ENCODE measurements at regions not wholly inside any gene's neighbourhood (a gene's known extent, or its start where the extent isn't known, plus 50 kb on each side); places are given as distances from the start of the nearest gene placed in this dataset.

DNA sequence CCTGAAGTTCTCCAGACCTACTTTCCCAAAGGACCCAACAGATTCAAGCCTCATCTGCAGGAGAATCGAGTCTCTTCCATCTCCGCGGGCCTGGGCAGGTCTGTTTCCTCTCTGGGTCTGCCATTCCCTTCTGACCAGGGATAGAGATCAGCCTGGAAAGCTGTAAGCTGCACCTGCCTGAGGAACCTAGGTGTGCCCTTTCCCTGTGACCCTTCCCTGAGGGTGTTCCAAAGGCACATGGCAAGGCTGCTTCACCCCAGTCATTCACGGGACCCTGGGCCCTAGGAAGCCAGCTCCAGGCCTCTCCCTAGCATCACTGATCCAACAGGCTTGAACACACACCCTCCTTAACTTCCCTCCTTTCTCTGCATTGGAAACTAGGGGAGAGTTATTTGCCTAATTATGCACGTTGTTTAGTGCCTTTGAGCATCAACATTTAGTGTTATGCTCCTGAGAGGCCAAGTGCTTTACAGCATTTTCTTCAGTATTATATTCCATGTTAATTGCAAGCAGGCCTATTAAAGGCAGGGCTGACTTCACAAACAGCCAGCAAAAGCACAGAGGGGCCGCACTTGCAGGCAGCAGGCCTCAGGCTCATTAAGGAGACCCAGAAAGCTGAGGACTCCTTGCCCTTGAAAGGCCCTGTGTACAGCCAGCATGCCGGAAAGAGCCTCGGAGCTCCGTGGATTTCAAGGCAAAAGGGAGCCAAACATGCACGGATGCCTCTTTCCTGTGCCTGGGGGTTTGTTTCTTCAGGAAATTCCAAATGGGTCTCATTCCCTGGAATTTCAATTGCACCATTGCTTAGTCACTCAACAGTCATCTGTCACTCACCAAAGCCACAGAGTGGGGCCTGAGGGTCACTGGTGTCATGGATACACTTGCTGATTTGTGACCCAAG is 91.0 kb upstream of the FAM20C start:
- peak; percentile 89 for DNase-seq (ENCODE audit: low read depth)

DNA sequence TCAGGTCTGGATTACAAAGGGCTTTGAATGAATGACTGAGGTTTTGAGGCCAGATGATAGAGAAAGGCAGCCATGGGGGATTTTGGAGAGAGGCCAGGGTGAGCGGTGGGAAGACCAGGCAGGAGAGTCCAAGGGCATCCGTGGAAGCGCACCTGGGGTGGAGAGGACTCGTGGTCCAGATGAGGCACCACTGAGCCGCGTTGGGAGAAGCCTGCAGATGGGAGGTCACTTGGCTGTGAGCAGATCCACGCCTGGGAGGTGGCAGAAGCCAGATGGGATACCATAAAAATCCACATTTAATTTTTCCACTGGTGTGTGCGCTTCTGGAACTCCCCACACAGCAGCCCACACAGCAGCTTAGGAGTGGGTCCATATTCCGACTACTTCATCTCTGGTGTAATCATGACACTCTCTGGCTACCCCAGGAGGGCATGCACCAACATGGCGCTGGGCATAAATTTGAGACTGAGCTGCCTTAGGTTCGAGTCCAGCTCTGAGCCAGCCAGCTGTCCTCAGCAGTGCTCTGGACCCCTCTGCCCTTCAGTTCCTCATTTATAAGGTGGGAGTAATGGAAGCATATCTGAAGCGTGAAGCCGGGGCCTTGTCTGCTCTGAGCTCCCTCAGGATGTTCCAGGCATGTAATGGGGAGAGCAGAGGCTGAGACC is 90.2 kb upstream of the FAM20C start:
- DNase-seq (ENCODE audit: low read depth) = peak; percentile 9

DNA sequence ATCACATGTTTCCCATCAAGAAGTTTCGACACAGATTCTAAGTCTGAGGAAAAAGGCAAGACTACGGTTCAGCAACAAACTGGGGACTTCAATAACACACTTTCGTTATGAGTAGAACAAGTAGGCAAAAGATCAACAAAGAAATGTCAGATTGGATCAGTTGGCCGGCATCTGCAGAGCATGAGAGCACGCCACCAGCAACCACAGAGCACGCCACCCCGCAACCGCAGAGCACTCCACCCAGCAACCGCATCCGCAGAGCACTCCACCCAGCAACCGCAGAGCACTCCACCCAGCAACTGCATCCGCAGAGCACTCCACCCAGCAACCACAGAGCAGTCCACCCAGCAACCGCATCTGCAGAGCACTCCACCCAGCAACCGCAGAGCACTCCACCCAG is 89.7 kb upstream of the FAM20C start:
- DNase-seq (ENCODE audit: low read depth) = peak; percentile 47

DNA sequence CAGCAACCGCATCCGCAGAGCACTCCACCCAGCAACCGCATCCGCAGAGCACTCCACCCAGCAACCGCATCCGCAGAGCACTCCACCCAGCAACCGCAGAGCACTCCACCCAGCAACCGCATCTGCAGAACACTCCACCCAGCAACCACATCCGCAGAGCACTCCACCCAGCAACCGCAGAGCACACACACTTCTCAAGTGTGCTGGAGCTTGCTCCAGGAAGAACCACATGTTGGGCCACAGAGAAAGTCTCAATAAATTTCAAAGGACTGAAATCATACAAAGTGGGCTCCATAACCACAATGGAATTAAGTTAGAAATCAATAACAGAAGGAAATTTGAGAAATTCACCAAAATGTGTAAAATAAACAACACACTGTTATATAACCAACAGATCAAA is 88.4 kb upstream of the FAM20C start:
- DNase-seq (ENCODE audit: low read depth) = peak; percentile 56

DNA sequence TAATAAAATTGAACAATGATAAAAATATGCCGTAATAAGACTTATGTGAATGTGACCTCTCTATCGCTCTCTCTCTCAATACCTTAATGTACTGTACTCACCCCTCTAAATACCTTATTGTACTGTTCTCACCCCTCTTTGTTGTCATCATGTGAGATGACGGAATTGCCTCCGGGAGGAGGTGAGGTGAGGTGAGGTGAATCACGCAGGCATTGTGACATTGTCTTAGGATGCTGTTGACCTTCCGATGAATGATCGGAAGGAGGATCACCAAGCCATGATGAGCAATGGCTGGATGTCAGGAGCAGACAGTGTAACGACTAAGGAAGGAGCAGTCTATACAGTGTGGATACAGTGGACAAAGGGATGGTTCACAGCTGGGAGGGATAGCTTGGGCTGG is 87.4 kb upstream of the FAM20C start:
- peak; percentile 2 for DNase-seq (ENCODE audit: low read depth)

DNA sequence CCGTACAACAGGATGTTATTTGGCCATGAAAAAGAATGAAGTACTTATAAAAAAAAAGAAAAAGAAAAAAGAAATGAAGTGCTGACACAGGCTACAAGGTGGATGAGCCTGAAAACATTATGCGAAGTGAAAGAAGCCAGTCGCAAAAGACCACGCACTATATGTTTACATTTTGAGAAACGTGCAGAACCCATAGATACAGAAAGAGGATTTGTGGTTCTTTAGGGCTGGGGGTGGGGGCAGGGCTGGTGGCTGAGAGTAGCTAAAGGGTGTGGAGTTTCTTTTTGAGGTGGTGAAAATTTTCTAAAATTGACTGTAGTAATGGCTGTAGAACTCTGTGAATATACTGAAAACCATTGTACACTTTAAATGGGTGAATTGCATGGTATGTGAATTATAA is 86.0 kb upstream of the FAM20C start:
- DNase-seq (ENCODE audit: low read depth) = no peak

DNA sequence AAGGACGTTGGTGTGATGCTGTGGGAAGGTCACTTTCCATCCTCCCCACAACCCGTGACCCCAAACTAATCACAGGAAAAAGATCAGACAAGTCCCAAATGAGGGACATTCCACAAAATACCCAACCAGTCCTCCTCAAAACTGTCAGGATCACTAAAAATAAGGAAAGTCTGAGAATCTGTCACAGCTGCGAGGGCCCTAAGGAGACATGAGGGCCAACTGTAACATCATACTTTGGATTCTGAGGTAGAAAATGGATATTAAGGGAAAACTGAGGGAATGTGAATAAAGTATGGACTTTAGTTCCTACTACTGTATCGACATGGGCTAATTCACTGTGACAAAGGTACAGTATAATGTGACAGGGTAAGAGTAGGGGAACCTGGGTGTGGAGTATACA is 85.1 kb upstream of the FAM20C start:
- no peak for DNase-seq (ENCODE audit: low read depth)

DNA sequence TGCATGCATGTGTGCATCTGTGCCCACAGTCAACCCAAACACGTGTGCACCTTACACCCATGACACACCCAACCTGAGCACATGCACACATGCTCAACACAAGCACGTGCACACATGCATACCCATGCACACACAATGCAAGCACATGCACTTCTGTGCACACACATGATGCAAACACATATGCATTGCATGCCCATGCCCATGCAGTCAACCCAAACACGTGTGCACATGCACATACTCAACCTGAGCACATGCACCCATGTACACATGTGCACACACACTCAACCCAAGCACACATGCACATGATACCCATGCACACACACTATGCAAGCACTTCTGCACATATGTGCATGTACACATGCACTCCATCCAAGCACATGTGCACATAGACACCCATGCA is 84.5 kb upstream of the FAM20C start:
- DNase-seq (ENCODE audit: low read depth) = no peak

DNA sequence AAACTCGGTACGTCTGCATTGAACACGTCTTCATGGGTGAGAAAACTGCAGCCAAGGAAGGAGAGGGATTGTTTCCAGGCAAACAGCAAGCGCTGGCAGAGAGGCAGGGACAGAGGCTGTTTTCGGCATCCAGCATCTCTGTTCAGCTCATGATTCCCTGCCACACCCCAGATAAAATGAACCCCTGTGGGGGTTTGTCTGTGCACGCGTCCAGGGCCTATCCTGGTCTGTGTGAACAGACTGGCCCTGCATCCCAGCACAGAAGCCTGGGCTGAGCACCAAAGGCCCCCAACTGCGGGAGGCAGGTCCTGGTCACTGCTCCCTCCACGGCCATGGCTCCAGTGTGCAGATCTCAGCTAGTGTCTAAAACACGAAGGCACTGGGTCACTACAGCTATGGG is 83.3 kb upstream of the FAM20C start:
- no peak for DNase-seq (ENCODE audit: low read depth)

DNA sequence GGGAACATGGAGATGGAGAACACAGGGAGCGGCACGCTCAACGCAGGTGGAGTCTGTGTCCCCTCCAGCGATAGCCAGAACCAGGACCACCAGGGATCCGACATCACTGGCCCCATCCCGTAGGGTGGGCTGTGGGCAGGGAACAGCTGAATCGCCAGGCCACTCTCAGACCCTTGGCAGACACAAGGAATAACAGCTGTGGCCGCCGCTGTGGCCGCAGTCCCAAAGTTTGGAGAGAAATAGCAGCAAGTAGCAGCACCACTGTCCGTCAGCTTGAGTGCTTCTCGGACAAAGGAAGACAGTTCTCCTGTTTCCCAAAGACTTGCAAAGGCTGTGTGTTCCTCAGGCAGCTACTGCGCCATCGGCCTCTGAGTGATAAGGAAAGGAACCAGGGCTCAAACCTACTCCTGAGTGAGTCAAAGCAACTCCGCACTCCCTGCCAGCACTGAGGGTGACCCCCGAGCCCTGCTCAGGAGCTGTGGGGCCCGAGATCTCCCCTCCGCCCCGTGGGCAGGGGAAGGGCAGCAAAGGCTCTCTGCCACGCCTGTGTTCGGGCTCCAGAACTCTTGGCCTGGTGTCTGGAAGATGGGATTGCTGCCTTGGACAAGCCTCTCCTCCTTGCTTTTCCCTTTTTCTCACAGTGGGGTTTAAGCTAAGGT is 82.3 kb upstream of the FAM20C start:
- no peak for DNase-seq (ENCODE audit: low read depth)

DNA sequence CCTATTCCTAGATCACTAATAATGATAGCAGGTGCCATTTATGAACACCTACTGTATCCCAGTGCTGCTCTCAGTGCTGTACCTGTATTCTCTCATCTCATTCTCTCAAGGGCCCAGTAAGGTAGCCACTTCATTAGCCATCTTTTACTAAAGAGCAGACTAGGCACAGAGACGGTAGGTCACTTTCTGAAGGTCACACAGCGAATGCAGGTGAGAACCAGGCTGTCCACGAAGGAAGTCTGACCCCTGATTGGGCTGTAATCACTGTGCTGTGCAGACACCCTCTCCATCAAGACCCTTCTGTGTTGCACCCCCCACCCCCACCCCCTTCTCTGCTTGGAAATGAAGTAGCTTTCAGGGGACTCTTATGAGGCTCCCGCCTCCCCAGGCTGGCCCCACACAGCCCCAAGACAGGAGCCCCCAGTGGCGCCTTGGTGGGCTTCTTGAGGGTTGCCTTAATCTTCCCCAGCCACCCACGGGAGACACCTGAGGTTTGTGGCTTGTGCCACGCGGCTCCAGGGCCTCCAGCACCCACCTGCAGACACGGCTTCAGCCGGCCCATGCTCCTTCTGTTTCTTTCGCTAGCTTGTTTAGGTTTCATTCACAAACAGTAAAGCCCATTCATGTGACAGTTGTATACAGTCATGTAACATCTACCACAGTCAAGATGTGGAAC is 81.7 kb upstream of the FAM20C start:
- DNase-seq (ENCODE audit: low read depth) = no peak

DNA sequence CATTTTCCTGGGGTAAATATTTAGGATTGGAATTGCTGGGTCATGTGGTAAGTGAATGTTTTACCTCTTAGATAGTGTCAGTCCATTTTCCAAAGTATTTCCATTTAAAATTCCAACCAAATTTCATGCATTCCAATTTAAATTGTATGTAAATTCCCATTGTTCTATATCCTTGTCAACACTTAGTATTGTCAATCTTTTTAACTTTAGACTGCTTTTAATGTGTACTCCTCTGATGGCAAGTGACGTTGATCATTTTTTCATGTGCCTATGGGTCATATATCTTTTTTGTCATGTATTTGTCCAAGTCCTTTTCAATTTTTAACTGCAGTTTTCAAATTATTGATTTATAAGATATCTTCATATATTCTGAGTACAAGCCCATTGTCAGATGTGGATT is 80.8 kb upstream of the FAM20C start:
- DNase-seq (ENCODE audit: low read depth) = no peak

DNA sequence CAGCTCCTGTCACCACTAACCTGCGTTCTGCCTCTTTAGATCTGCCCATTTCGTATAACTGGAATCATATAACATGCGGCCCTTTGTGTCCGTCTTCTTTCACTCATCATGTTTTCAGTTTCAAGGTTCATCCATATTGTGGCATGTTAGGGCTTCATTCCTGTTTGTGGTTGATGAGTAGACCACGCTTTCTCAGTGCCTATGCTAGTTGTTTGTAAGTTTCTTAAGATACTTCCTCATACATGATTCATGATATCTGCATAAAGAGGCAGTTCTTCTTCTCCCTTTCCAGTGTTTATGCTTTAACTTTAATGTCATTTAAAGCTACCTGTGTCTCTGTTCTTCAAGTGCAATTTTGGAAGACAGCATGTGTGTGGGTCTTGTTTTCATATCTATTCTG is 79.5 kb upstream of the FAM20C start:
- DNase-seq (ENCODE audit: low read depth) = no peak

DNA sequence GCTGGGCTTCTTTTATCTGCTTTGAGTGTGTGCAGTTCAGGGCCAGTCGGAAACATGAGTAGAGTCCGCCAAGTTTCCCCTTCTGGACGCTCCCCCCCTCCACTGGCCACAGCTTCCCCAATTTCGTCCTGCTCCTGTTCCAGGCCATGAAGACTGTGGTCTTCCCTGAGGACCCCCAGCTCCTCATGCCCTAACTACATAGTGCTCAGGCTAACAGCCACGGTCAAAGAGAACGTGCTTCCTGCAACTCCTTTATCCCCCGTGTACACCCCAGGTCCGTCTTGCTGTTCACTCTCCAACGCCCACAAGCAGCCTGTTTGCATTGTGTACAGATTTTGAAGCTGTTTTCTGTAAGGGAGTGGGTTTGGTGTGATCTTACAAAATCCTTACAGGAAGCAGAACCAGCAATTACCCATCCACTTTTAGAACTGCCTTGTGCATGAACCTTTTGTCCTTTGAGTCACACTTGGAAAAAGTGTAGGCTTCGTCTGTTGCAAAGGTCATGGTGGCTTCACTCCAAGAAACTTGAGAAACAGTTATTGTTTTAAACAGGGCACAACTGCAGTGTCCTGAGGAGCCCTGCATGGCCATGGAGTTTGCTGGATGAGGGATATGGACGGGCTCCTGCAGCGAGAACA is 77.0 kb upstream of the FAM20C start:
- no peak for DNase-seq (ENCODE audit: low read depth)

DNA sequence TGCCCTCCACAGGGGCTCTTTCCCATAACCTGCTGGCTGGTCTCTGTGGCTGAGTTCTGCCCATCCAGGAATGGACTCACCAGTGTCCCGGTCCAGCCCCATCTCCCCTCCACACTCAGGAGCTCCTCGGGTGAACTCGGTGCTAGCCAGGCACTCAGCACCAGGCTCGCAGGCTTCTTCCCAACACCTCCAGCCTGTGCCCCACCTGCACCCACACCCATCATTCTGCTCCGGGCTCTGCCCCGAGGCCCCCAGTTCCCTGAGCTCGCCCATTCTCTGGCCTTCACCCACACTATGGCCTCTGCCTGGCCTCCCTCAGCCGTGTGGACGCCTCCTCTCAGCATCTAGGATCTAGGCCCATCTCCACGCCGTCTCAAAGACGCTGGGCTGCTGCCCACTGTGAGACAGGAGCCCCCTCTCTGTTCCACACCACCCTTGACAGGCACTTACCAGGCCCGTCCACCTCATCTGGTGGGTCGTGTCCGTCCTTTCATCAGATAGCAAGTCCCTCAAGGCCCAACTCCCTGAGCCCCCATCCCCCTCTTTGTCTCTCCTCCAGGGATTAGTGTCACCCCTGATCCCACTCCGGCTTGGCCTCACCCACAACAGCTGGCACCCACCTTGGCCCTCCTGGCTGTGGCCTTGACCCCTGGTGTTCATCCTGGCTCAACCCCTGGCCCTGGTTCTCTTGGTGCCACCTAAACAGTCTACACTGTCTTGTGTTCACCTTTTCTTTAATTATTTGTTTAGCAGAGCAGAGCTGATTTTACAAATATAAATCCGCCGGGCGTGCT is 76.0 kb upstream of the FAM20C start:
- DNase-seq (ENCODE audit: low read depth) = no peak

DNA sequence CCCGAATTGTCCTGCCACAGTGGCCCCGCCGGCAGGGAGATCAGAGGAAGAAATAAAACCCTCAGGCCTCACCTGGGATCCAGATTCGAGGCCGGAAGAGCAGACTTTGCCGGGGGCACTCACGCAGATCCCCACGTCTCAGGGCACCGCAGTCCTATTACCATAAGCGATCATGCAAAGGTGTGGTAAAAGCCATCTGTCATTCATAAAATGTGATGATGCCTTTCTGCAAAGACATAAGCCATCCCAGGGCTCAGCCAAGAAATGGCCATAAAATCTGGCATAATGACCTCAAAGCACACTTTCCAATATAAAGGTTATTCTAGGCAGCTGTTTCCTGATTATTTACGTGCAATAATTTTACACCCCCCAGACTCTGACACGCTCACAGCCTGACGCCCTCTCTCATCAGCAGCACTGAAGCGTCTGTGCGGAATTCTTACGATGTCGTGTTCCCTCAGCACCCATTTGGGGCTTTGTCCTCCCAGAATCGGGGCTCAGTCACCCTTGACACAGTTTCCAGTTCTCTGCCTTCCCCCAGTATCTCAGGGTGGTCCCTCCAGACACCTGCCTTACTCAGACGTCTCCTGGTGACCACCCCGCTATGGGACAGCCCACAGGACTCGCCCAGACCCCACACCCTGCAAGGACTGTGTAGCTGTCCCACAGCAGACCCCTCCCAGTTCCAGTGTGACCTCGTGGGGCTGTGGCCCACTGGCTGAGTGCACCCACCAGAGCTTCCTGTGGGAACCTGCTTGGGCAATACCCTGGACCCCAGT is 74.3 kb upstream of the FAM20C start:
- no peak for DNase-seq (ENCODE audit: low read depth)

DNA sequence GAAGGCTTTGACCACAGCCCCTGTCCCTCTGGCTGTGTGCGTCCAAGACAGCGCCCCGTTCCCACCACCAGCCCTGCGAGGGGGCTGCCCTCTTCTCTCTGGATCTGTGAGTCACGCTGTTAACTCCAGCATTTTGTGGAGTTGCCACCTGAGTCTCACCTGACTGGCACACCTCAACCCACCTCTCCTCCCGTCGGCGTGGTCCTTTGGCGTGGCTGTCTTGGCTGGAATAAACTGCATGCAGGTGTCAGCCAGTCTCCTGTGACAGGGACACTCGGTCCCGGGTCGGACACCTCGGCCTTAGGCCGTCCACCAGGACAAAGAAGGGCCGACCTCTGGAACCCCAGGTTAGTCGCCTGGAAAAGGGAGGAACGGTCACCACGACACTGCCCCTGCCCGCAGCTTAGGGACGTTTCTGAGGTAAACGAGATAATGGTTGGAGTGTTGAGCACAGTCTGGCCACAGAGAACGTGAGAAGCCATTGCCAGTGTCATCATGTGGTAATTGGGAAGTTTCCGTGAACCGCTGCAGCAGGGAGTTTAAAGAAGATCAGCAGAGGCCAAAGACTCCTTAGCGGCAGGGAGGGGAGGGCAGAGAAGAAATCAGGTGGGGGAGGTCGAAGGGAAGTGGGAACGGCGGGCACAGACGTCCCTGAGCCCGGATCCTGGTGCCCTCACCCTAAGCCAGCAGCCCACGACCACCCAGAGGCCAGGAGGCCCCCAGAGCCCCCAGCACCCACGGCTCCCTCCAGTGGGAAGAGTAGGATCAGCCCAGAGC is 73.6 kb upstream of the FAM20C start:
- DNase-seq (ENCODE audit: low read depth) = no peak

DNA sequence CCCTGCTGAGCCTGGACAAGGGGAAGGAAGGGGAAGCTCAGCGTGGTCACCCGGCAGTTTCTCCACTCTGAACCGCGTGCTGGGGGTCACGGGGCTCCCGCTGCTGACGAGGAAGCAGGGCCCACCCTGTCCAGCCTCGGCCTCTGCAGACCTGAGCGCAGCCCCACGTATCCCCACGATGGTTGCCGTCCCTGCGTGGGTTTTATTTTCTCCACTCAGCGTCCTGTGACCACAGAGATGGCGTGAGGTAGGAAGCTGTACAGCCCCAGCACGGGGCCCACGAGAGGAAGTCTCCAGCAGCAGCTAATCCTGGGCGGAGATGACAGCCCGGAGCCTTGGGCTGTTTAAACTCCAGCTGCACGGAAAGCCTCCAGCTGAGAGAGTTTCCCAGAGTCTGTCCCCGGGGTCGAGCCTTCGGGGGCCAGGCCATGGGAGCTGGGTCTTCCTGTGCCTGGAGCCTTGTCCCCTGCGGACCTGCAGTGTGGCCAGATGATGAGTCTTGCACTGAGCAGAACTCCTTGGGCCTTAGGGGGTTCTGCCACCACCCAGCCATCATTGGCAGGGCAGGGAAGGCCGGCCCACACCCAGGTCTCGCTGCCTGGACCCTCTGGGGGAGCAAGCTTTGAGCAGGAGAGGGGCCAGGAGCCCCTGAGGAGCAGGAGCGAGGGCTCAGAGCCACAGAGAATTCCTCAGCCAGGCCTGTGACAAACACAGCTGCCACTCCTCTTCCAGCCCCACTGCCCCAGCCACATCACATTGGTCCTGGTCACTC is 72.8 kb upstream of the FAM20C start:
- no peak for DNase-seq (ENCODE audit: low read depth)

Measured in Daoy (cell line).